WTC11 (cell line): ENCODE measurements at regions not wholly inside any gene's neighbourhood (a gene's known extent, or its start where the extent isn't known, plus 50 kb on each side); places are given as distances from the start of the nearest gene placed in this dataset.

ENCODE experiments used
- CREB1 ChIP-seq: sonication (generic); formaldehyde crosslinking; IDR thresholded peaks from 2 replicates; pipeline ENCODE4 v1.8.0; 2023; ENCODE audit warnings: mild to moderate bottlenecking, missing genetic modification reagents
- SMAD3 ChIP-seq: sonication (generic); formaldehyde crosslinking; IDR thresholded peaks from 2 replicates; pipeline ENCODE4 v1.8.0; 2022; ENCODE audit warnings: missing genetic modification reagents, mild to moderate bottlenecking, borderline replicate concordance
- ZNF138 ChIP-seq: sonication (generic); formaldehyde crosslinking; conservative IDR thresholded peaks from 2 replicates; pipeline ENCODE4 v1.8.1; 2022; ENCODE audit warnings: mild to moderate bottlenecking, moderate library complexity, missing genetic modification reagents
- TF ChIP-seq, protein P1 (sequence below): sonication (generic); formaldehyde crosslinking; IDR thresholded peaks from 2 replicates; pipeline ENCODE4 v1.8.0; 2022; ENCODE audit warnings: mild to moderate bottlenecking, missing genetic modification reagents
- TF ChIP-seq, protein P2 (sequence below): sonication (generic); formaldehyde crosslinking; IDR thresholded peaks from 2 replicates; pipeline ENCODE4 v1.8.0; 2022; ENCODE audit warnings: missing genetic modification reagents

DNA sequence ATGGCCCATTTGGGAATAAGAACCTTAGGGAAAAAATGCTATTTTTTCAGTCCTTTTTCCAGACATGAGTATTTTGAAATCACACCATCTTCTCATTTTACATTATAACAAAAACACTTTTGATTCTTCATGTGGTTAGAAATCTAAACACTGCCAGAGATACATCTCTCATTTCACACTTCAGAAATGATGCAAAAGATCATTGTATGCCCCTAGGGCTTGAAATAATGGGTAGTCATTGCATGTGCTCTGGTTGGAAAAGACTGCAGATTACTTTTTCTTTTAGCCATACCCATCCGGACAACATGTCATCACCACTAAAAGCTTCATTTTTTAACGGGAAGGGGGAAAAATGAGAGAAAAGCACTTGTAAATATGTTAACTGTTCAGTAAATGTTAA, 1152.2 kb upstream of the ADGRL4 start:
- TF ChIP-seq, protein P1, sequence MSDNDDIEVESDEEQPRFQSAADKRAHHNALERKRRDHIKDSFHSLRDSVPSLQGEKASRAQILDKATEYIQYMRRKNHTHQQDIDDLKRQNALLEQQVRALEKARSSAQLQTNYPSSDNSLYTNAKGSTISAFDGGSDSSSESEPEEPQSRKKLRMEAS: no peak
- TF ChIP-seq ZNF138: no peak
- TF ChIP-seq CREB1 (CRISPR knock-in tag): no peak
- no peak for TF ChIP-seq SMAD3 (CRISPR knock-in tag)
- TF ChIP-seq, protein P2, sequence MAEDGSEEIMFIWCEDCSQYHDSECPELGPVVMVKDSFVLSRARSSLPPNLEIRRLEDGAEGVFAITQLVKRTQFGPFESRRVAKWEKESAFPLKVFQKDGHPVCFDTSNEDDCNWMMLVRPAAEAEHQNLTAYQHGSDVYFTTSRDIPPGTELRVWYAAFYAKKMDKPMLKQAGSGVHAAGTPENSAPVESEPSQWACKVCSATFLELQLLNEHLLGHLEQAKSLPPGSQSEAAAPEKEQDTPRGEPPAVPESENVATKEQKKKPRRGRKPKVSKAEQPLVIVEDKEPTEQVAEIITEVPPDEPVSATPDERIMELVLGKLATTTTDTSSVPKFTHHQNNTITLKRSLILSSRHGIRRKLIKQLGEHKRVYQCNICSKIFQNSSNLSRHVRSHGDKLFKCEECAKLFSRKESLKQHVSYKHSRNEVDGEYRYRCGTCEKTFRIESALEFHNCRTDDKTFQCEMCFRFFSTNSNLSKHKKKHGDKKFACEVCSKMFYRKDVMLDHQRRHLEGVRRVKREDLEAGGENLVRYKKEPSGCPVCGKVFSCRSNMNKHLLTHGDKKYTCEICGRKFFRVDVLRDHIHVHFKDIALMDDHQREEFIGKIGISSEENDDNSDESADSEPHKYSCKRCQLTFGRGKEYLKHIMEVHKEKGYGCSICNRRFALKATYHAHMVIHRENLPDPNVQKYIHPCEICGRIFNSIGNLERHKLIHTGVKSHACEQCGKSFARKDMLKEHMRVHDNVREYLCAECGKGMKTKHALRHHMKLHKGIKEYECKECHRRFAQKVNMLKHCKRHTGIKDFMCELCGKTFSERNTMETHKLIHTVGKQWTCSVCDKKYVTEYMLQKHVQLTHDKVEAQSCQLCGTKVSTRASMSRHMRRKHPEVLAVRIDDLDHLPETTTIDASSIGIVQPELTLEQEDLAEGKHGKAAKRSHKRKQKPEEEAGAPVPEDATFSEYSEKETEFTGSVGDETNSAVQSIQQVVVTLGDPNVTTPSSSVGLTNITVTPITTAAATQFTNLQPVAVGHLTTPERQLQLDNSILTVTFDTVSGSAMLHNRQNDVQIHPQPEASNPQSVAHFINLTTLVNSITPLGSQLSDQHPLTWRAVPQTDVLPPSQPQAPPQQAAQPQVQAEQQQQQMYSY (CRISPR knock-in tag): no peak
